T-helper 22 cell (primary cell): ENCODE measurements at regions not wholly inside any gene's neighbourhood (a gene's known extent, or its start where the extent isn't known, plus 50 kb on each side); places are given as distances from the start of the nearest gene placed in this dataset.
A peak's percentile ranks its signal among the peaks of the same experiment; 100 is the strongest.
"Not testable (repeated sequence)": the region's sequence is repeated elsewhere in the genome, so short reads cannot be mapped to it uniquely, and the experiment has no call there.

Experiments used
- DNase-seq: peaks from one replicate; pipeline ENCODE4 v3.0.0-alpha.2; 2020; ENCODE audit warnings: low read depth

DNA sequence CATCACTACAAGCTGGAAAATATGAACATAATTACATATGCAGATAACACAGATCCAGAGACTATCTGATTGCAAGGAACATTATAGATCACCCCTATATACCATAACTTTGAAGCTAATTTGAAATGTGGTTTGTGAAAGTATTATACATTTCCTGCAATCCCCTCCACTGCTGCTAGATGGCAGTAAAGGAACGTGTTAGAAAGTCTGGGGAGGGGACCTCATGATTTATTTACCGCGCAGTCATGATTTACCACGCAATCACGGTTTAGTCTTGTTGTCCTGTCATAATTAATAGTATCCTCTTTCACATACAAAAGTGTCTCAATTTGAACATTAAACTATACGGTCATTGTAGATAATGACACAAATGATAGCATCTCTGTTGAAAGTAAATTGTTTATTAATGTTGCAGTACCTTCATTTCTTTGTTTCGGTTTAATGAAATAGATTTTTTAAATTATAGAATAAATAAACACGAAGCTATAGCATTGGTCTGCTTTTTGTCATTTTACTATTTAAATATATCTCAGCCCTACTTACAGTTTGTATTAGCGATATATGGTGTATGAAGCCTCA, 145.3 kb upstream of the PRSS1 start:
- DNase-seq = peak; percentile 25

DNA sequence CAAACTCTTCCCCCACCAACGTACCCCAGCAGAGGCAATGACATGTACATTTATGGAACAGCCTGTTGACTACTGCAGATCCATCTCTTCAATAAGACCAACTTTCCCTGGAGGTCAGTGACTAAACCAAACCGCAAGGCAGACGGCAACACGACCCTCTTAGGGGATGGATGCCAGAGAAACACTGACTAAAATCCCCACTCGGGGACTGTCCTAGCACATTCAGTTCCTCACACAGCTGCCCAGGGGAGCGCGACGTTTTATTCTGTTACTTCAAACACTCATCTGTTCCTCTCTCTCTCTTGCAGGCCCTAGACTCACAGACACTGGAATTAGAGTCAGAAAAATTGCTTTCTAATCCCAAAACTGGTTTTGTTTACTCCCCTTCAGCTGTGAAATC, 146.5 kb upstream of the PRSS1 start:
- DNase-seq = no peak

DNA sequence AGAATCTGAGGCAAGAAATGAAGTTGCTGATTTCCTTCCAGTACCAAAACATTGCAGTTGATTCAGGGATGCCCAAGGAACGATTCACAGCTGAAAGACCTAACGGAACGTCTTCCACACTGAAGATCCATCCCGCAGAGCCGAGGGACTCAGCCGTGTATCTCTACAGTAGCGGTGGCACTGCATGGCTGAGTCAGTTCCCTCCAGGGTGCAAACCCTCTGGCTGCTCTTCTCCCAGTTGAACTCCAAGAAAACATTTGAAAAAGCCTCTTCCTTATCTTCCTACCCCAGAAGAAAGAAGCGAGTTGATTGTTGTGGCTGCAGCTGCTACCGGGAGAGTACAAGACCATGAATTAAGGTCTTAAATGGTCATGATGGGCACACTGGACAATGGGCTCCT, 147.1 kb upstream of the PRSS1 start:
- DNase-seq = no peak

DNA sequence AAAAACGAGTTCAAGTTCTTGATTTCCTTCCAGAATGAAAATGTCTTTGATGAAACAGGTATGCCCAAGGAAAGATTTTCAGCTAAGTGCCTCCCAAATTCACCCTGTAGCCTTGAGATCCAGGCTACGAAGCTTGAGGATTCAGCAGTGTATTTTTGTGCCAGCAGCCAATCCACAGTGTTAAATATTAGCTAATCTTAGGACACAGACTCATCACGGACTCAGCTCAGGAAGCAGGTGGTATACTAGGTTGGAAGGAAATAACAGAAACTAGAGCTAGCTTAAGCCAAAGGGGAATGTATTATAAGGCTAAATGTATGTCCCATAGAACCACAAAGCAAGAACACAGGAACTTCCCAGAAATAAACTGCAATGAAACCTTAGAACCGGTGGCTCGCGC, 151.0 kb upstream of the PRSS1 start:
- no peak for DNase-seq

DNA sequence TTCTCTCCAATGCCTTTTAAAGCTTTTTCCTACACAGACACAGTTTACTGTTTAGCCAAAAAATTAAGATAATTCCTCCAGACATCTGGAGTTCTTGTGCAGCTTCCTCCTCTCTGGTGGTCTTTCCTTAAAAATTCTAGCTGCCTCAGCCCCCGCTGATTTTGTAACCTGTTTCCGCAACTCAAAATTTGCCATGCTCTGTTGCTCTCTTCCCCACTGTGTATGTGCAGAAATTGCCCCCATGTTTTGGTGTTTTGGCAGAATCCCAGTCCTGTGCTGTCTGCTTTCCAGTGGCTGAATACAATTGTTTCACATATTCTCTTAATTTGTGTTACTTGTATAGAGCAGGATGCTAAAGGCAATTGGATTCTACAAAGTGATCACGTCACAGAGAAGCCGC, 151.7 kb upstream of the PRSS1 start:
- no peak for DNase-seq

DNA sequence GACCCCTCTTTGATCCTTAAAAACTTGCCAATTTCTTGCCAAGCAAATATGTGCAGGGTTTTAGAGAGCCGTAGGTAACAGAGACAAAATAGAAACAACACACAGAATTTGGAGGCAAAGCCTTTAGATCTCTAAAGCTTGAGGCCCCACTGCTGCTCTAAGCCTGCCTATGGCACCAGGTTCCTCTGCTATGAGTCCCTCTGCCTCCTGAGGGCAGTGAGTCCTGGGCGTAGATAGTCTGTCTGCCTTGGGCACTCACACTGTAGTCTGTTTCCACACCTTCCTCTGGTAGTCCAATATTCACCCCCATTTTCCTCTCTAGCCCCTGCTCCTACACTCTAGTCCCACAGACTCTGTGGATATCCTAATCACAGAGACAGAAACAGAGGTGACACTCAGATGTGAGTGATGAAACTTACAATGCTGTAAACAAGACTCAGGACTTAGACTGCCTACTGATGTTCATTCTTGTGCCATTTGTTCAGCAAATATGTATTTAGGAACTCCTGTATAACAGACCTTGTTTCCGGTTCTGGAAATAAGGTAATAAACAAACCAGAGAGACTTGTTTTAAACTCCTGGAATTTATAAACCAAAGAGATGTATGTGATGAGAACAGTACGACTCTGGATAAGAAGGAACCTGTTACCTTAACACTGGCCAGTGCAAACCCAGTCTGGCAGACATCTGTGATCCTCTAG, 153.3 kb upstream of the PRSS1 start:
- no peak for DNase-seq

DNA sequence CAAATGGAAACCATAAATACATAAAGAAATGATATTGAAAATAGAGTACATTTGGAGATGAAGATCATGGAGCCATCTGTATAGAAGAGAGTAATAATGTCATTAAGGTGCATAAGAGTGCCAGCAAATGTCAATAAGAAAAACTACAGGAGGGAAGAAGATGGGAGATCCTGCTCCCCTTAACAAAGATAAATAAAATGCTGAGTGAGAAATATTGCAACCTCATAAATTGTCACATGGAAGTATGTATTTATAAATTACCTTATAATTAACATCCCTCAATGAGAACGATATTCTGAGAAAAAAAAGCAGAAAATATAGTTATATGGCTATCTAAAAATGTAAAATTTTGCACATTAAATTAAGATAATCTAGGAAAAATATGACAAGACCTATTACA, 155.2 kb upstream of the PRSS1 start:
- no peak for DNase-seq

DNA sequence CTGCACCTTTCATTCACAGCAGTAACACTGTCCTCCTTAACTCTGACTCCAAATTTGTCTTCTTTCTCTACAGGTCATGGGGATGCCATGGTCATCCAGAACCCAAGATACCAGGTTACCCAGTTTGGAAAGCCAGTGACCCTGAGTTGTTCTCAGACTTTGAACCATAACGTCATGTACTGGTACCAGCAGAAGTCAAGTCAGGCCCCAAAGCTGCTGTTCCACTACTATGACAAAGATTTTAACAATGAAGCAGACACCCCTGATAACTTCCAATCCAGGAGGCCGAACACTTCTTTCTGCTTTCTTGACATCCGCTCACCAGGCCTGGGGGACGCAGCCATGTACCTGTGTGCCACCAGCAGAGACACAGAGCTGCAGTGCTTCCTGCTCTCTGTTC, 156.2 kb upstream of the PRSS1 start:
- DNase-seq = no peak

DNA sequence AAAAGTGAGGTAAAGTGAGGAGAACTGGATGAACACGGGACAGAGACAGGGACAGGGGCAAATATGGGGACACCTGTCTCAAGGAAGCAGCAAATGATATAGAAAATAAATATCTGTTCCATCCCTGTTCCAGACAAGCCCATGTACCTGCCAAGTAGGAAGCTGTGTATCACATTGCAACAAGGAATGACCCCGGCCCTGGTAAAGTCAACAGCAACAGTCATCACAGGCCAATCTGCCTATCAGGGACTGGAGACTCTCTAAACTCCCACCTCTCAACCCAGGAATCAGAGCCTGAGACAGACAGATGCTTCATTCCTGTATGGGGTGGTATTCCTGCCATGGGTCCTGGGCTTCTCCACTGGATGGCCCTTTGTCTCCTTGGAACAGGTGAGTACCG, 156.6 kb upstream of the PRSS1 start:
- DNase-seq = no peak

DNA sequence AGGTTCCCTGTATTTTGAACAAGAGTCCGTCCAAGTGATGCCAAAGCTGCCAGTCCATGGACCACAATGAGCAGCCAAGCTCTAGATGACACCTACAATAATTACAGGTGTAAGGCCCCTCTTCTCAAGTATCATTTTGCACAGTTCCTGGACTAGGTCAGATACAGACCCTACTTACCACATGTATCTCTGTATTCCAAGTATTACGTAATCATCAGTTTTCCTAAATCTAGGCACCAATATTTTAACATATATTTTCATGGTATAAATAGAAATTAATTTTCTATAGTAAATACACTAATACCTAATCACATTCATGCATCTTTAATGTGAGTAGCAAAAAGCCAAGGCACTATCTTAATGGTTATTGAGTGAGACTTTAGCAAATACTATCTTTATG, 157.0 kb upstream of the PRSS1 start:
- no peak for DNase-seq

DNA sequence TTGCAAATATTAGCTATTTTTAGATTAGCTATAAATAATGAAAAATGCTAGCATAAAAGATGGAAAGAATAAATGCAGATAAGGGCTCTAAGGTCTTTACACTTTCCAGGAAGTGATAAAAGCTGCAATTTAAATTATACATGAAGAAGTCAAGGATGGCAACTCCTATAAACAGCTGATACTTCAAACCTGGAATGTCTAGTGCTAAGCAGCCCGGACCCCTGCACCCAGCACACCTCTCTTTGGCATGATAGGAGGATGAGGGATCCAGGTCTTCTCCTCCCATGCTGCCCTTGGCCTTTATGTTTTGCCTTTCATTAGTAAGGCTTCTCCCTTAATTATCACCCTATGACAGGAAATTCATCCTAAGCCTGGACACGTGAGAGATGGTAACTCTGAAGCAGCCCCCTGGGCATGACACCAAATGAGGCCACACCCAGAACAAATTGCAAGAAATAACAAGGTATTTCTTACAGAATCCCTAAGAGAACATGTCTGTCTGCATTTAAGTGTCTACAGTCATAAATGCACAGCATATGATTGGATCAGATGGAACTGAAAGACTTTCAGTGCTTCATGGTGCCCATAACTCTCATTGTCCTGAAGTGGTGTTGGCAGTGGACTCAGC, 158.3 kb upstream of the PRSS1 start:
- no peak for DNase-seq

DNA sequence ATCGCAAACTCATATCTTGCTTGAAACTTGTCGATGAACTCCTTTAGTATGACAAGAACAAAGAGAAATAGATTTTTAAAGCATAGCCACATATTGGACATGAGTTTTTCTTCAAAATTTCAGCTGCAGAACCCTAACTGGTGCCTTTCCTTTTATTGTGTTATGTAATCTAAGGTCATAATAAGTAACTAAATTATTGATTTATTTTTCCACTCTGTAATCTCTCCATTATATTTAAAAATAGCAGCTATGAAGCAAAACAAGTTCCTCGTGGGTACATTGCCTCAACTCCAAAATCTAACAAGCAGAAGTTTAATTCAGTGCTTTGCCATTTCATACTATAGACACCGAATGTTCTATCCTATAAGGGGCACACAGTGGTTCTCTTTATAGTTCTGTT, 159.2 kb upstream of the PRSS1 start:
- no peak for DNase-seq

DNA sequence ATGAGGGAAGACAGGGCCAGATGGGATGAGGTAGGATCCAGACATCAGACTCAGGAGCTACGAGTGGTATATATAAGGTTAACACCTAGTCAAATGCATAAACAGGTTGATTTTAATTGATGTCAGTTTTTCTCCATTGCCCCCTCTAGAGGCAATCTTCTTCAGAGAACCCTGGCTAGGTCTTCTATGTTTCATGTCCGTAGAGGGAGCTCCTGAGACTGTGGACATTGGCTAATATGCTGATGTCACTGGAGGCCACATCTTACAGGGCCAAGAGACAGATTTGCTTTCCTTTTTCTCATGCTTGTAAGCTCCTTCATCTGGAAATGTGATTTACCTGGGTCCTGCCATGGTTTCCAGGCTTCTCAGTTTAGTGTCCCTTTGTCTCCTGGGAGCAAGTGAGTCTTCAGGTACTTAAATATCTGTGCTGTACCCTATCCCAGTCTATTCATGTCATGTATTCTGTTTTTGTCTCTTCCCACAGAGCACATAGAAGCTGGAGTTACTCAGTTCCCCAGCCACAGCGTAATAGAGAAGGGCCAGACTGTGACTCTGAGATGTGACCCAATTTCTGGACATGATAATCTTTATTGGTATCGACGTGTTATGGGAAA, 161.6 kb upstream of the PRSS1 start:
- DNase-seq = no peak

DNA sequence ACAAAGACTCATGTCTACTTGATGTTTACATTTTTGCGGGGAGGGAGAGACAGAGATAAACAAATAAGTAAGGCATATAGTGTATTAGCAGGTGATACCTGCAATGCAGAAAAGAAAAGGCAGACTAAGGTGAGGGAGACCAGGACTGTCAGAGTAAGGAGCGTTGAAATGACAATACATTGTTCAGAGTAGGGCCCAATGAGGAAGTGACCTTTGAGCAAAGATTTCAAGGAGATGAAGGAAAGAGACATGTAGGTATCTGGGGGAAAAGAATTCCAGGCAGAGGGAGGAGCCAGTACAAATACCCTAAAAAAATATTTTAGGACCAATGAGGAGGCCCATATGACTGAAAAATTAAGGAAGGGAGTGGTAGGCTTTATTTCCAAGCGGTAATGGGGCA, 162.7 kb upstream of the PRSS1 start:
- no peak for DNase-seq

DNA sequence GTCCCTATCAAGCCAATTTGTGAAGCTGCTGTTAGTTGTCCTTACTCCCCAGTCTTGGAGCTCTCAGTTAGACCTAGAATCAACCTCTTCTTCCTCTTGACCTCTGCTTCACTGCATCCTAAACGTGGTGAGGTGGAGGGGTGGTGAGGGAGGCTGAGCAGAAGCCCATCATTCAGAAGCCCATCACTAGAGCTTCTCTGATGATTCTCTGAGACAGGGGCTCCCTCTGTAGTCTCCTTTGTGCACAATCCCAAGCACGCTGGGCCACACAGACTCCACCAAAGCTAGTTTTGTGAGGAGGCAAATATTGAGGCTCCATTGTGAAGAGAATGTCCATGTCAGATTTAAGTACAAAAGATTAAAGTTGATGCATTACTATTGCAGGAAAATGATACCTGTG, 163.8 kb upstream of the PRSS1 start:
- no peak for DNase-seq

DNA sequence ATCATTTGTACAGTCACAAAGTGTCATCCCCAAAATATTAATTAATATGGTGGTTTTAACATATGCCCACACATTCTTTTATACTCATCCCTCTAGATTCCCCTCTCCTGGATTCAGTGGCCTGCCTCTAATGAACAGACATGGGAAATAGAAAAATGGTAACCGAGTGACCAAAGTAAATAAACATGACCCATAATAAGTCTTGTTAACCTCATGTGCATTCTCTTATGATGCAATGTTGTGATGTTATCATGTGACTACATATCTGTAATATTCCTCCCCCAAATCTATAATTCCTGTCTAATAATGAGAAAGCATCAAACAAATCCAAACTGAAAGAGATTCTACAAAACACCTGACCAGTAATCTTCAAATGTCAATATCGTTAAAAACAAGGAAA, 164.5 kb upstream of the PRSS1 start:
- no peak for DNase-seq

DNA sequence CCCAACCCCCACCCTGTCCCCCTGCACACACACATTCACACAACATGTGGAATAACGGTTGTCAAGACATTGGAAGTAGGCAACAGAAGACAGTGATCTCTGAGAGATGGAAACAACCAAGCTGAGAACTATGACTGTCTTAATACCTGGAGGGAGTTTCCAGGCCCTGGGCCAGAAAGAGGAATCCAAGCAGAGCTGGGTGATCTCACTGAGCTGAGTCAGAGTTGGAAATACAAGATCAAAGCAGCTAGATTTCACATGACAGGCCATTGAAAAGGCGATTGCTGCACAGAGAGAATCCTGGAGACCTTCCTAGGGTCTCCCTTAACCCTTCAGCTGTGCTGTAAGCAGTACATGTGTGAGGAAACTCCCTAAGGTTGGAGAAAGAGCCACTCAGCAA, 165.8 kb upstream of the PRSS1 start:
- DNase-seq = no peak

DNA sequence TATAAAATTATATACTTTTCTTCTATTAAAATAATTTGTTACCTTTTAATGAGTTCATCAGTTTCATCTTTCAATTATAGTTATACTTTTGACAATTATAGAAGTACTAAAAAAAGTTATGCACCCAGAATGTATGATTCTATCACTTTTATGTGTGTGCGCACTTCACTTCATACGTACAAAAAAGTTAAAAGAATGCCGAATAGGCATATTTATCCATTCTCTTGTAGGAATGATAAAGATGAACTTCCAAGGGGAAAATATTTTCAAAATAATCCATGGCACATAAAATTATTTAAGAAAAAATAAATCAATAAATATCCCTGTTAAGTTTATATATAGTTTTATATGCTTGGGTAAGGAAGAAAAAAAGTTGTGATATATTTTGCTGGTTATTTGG, 166.9 kb upstream of the PRSS1 start:
- no peak for DNase-seq

DNA sequence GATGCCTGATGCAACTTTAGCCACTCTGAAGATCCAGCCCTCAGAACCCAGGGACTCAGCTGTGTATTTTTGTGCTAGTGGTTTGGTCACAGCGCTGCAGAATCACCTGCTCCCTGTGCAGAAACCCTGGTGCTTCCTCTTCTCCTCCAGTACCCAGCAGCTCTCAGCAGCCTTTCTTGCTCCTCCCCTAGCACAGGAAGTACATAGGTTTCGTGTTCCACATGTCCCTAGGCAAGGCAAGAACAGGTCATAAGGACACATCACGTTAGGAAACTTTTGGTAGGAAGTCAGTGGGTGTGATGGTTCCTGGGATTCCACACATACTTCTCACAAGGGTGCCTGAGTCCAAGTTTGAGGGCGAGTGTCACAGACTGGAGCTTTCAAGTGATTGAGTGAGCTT, 167.9 kb upstream of the PRSS1 start:
- DNase-seq = no peak

DNA sequence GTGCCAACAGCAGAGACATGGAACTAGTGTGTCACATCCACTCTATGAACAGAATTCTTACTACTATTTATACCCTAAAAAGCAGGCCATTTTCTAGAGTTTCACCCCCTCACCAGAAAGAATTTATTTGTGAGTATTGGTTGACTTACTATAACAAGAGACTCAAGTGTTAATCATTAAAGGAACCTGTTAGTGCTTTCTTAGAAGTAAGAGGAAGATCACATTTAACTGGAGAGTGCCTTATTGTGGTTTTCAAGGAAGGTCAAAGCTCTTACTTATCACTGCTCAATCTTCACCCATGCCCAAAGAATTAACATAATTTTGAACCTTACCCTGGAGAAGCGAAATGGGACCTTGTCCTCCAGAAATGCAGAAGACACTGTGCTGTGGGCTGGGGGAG, 169.3 kb upstream of the PRSS1 start:
- DNase-seq = no peak

DNA sequence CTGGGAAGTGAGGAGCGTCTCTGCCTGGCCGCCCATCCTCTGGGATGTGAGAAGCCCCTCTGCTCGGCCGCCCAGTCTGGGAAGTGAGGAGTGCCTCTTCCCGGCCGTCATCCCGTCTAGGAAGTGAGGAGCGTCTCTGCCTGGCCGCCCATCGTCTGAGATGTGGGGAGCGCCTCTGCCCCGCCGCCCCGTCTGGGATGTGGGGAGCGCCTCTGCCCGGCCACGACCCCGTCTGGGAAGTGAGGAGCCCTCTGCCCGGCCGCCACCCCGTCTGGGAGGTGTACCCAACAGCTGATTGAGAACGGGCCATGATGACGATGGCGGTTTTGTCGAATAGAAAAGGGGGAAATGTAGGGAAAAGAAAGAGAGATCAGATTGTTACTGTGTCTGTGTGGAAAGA, 173.9 kb upstream of the PRSS1 start:
- DNase-seq = not testable (repeated sequence)

DNA sequence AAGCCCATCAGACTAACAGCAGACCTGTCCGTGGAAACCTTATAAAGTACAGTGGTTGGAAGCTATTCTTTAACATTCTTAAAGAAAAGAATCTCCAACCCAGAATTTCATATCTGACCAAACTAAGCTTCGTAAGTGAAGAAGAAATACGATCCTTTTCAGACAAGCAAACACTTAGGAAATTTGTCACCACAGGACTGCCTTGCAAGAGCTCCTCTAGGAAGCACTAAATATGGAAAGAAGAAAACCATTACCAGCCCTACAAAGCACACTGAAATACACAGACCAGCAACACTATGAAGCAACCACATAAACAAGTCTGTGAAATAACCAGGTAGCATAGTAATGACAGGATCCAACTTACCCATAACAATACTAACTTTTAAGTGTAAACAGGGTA, 177.7 kb upstream of the PRSS1 start:
- no peak for DNase-seq

DNA sequence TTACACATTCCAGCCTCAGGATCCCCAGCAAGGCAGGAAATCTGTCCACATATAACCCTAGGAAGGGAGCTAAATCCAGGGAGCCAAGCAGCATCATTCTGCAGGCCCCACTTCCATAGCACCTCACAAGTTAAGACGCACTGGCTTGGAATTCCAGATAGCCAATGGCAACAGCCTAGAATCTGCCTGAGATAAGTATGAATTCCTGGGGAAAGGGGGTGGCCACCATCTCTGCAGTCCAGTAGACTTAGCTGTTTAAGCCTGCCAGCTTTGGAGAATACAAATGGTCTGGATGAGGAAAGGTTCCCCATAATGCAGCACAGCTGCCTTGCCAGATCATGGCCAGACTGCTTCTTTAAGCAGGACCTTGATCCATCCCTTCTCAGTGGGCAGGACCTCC, 179.4 kb upstream of the PRSS1 start:
- DNase-seq = no peak
